HG02759 (cell line): ENCODE measurements at regions not wholly inside any gene's neighbourhood (a gene's known extent, or its start where the extent isn't known, plus 50 kb on each side); places are given as distances from the start of the nearest gene placed in this dataset.

Experiments used
- ATAC-seq: cut with Tn5 transposase; IDR thresholded peaks from one replicate; pipeline ENCODE4 v1.9.1; 2021; ENCODE audit warnings: mild to moderate bottlenecking, moderate library complexity; ENCODE audit not compliant: unreplicated experiment

DNA sequence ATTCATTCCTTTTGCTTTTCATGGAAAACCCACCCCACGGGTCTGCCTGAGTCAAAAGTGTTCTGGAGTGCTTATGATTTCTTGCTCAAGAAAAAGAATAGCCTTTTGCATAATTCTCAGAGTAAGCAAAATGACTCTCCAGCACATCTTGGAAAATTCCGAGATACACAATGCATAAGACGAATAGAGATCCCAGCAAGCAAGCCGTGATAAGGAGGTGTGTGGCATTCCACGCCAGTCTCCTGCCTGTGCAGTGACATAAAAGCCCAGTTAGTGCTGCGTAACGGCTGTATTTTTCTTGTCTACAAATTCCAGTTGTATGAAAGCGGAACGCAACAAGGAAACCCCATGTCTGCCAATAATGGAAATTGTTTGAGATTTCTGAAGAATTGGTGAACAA lies 237.9 kb upstream of the GATB start:
- no peak for ATAC-seq

DNA sequence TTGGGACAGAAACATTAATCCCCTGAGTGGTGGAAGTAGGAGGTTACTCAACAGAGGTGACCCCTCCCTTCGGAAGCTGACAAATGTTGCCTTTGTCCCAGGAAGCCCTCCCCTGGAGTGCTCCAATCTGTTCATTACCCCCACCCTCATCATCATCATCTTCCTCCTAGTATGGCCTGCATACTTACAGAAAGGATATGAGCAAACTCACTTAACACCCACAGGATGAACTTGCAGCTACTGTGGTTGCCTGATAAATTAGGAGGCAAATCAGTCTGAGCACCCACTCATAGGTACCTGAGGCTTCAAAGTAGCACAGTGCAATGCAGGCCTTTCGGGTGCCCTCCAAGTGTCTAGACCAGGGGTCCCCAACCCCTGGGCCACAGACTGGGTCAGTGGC lies 236.7 kb upstream of the GATB start:
- no peak for ATAC-seq

GRCh38 chr4:151994429-151994828 lies 233.6 kb upstream of the GATB start:
- ATAC-seq = no peak

DNA sequence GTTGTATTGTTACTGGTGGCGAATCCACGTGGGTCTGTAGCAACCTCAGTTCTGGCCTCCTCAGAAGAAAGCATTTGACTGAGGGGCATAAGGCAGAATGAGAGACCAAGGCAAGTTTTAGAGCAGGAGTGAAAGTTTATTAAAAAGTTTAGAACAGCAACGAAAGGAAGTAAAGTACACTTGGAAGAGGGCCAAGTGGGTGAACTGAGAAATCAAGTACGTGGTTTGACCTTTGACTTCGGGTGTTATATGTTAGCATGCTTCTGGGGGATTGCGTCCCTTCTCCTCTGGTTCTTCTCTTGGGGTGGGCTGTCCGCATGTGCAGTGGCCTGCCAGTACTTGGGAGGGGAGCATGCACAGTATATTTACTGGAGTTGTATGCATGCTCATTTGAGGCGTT lies 232.7 kb upstream of the GATB start:
- ATAC-seq = no peak

GRCh38 chr4:151992332-151993154 lies 231.7 kb upstream of the GATB start:
- ATAC-seq = no peak

DNA sequence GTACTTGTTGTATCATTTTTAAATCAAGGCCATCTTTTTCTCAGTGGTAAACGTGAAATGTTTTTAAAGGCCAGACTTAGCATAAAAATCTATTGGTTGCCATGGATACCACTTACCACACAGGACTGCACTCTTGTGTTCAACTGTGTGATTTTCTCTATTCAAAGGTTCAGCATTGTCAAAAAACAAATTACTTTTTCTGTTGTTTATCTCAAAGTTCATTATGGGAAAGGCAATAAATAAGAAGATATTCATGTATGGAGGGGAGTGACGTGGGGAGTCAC lies 231.0 kb upstream of the GATB start:
- no peak for ATAC-seq

GRCh38 chr4:151991001-151991883 lies 230.4 kb upstream of the GATB start:
- ATAC-seq = no peak

DNA sequence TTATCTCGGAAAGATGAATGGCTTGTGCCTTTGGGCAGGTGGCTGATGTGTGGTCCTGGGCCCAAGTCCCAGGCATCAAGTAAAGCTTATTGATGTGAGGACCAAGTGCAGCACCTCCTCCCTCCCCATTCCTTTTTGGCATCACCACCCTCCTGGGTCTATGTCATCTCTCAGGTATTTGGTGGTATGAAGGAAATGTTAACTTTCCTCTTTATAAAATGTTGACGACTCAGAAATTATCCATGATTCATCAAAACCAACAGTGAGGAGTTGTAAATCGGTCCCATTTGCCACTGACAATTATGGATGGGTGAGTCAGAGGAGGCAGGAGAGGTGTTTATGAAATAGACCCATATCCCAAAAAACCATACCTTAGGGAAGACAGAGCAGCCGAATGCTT lies 229.4 kb upstream of the GATB start:
- no peak for ATAC-seq

GRCh38 chr4:151988591-151988990 lies 227.8 kb upstream of the GATB start:
- no peak for ATAC-seq

GRCh38 chr4:151987606-151988005 lies 226.8 kb upstream of the GATB start:
- ATAC-seq = no peak

DNA sequence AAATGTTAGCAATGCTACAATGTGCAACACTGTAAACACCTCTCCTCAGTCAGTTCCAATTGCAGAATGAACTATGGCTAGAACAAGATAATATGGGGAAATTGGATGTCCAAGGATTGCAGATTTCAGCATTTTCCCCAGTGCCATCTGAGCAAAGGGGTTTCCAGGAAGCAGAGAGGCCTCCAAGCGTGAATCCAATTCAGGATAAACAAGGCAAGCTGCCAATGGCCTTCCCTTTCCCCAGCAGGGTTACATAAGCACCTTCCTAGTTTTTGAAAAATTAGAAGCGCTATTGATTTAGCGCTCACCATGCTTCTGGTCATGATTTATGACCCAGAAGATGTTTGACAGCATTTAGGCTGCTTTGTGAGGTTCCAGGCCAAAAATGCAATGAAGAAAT lies 223.0 kb upstream of the GATB start:
- no peak for ATAC-seq

DNA sequence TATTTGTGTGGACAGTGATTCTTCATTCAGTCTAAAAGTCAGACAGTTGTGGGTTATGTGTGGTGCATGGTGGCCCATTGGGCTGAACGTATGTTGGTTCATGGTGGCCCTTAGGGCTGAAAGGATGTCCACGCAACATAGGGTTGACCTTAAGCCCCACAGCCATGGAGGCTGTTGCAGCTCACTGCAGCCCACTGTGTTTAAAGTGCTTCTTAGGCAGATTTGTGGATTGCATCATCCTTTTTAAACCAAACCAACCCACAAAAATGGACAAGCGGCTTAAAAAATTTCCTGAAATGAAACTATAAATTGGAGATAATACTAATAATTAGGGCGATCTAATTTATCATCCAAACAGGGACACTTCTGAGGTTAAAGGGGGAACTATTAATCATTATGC lies 219.0 kb upstream of the GATB start:
- ATAC-seq = no peak

DNA sequence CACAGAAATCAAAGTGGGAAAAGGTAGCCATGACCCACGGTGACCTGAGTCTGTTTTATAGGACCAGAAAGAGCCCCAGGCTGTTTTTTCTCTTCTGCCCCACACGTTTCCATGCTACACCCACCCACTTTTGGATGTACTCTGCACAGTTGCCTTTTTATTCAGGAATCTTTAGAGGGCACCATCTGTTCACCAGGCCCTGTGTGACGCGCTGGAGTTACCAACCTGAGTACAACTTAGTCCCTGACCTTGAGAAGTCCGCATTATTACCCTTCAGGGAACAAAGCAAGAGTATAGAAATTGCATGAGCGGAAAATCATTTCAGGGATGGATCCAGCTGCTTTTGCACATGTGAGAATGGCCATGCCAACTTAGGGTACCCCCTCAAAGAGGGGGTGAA lies 207.8 kb upstream of the GATB start:
- no peak for ATAC-seq

GRCh38 chr4:151967074-151967473 lies 206.3 kb upstream of the GATB start:
- ATAC-seq = no peak

DNA sequence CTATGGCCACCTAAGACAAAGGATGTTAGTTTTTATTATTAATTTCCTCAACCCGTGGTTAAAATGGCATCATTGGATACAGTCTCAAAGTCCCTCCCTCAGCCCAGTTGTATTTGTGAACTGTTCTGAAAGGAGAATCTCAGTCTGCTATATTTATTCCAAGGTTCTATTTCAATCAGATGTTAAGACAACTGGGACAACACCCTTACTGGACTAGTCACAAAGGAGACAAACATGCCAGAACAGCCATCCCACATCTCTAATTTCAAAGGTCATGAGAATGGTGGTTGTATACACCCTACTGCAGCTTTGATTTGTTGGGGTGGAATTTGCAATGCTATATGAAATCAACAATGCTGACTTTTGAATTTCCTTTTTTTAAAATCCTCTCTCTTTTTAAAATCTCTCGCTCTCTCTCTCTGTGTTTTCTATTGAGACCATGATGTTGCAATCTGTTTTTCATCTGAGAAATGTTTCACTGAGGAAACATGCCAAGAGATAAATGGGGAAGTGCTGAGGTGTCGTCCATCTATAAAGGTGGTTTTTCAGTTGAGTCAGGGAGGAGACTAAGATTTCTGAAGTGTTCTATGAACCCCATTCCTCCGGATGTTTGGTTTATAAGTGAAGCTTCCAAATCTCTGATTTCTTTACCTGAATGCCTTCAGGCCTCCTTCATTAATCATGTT lies 201.5 kb upstream of the GATB start:
- ATAC-seq = no peak

DNA sequence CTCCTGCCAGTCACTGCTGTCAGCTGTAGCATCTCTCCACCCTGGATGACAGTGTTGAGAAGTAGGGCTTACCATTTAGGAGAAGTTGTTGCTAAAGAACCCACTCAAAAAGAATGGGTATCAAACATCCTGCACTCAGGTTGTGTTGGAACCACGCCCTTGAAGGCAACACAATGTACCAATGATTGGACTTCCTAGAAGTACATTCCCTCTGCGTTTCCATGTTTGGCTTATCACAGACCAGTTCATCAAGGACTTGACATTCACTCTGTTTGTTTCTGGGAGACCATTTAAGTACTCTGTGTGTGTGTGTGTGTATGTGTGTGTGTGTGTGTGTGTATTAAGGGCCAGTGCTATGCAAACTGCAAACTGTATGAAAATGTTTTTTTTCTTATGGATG lies 200.6 kb upstream of the GATB start:
- no peak for ATAC-seq

DNA sequence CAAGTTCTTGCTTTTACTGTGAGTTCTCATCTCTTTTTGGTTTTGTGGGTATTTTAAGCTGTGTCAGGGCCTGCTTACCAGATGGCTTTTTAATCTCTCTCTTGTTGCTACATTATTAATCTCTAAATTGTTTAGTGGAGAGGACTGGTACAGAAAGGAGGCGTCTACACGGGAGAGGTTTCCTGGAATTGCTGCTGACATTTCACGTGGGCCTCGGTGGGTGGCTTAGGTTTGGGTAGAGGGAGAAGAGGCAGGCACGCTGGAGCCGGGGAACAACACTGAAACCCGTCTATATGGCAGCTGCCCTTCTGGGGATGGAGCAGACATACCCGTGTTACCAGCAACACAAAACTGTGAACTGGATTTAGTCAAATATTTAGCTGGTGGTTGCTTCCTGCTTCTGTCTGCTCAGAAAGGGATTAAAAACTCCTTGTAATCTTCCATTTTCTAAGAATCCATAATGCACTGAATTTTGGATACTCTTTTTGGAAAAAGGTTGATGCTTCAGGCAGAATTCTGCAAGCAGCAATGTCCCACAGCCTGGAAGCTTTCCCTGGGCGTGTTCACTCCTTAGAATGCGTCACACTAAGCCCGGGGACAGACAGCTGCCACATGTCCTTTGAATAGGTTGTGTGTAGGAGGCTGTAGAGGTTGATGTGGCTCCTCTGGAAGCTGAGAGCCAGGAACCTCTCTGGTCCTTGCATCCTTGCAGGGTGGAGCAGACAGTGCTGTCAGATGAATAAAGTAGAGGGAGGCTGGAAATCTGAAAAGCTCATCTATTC lies 199.8 kb upstream of the GATB start:
- no peak for ATAC-seq

DNA sequence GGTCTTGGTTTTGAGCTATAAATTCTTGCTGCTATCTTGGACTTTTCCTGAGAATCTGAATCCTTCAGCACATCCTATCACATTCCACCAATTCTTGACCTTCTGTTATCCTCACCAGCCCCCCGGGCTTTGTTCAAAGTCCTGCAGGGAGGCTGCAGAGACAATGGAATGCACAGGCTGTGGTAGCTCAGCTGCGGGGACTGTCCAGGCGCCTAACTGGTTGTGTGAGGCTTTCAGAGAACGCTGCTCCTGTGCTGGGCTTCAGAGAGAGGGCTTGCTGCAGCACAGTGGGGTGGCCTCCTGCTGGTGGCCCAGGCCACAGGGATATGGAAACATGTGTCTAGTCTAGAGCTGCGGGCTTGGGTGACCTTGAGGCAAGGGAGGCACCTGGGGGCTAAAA lies 196.3 kb upstream of the GATB start:
- ATAC-seq = no peak

- no peak for ATAC-seq
Observed at GRCh38 chr4:151955721-151956380, 195.0 kb upstream of the GATB start.

DNA sequence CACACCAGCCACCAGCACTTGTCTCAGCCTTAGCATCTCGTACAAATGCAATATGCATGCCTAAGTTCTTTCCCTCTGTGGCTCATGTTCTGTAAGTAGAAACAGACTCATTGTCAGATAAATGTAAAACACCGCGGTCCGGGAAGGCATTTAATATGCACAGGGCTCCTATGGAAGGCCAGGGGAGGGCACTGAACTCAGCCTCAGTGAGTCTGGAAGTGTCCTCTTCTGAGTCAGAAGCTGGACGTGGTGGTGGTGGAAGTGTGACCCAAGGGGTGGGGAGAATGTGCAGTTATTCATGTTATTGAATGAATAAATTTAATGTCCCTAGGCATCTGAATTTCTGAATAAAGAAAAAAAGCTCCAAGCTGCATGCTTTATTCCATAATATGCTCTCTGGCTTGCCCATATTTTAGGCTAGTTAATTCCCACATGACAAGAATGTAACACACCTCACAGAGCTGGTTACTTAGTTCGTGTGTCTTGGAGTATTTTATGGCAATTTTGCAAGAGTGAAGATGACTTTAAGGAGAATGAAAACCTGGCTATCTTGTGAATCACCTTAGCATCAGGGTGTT lies 193.1 kb upstream of the GATB start:
- no peak for ATAC-seq
